NT2/D1 (cell line): ENCODE measurements at regions not wholly inside any gene's neighbourhood (a gene's known extent, or its start where the extent isn't known, plus 50 kb on each side); places are given as distances from the start of the nearest gene placed in this dataset.

Source experiments
- DNase-seq: peaks from one replicate; pipeline ENCODE4 v3.0.0-alpha.2; 2011; ENCODE audit warnings: low read depth, low spot score
- H3K27me3 ChIP-seq: 2 replicates; pipeline ENCODE4 v1.6.0; 2011; ENCODE audit warnings: mild to moderate bottlenecking; ENCODE audit not compliant: insufficient read length, insufficient read depth
- H3K36me3 ChIP-seq: 2 replicates; pipeline ENCODE4 v1.6.1; 2011; ENCODE audit warnings: mild to moderate bottlenecking, low read length, mixed read lengths; ENCODE audit not compliant: insufficient read depth, insufficient read length
- H3K4me1 ChIP-seq: 2 replicates; pipeline ENCODE4 v1.5.1; 2011; ENCODE audit not compliant: insufficient read depth, insufficient read length
- H3K4me3 ChIP-seq: 2 replicates; pipeline ENCODE4 v1.5.1; 2011; ENCODE audit warnings: low read depth; ENCODE audit not compliant: insufficient read length
- H3K9ac ChIP-seq: 2 replicates; pipeline ENCODE4 v1.6.0; 2011; ENCODE audit warnings: low read depth; ENCODE audit not compliant: insufficient read length
- H3K9me3 ChIP-seq: 2 replicates; pipeline ENCODE4 v1.5.1; 2011; ENCODE audit warnings: mild to moderate bottlenecking, low read length; ENCODE audit not compliant: insufficient read depth
- SUZ12 ChIP-seq: IDR thresholded peaks from 2 replicates; pipeline ENCODE4 v1.6.1; 2011; ENCODE audit not compliant: insufficient read length, insufficient read depth; ENCODE audit errors: extremely low read depth
- YY1 ChIP-seq: IDR thresholded peaks from 2 replicates; pipeline ENCODE4 v1.6.1; 2011; ENCODE audit not compliant: insufficient read length, insufficient read depth
- ZNF274 ChIP-seq: IDR thresholded peaks from 2 replicates; pipeline ENCODE4 v1.6.1; 2011; ENCODE audit warnings: mild to moderate bottlenecking, low read depth, low read length

DNA sequence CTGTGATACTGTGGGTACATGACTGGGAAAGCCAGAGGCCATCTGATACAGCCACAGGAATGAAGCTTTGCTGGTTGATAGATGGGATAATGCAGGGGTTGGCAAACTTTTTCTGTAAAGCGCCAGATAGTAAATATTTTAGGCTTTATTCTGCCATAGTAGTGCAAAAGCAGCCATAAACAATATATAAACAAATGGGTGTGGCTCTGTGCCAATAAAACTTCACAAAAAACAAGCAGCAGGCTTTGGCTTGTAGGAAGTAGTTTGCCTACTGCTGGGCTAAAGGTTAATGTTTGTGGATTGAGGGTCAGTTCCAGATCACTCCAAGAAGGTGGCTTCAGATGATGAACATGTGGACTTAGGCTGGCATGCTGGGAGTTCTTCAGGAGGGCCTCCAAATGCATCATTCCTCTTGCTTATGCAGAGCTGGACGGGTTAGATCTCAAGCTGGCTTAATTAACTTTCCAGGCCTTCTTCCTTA, 305.7 kb downstream of the RPLP1 start:
- H3K36me3 ChIP-seq, result no peaks in the 10 kb centered on the region
- H3K27me3 ChIP-seq, result no peaks in the 10 kb centered on the region
- peaks cover 6% of the 10 kb centered on the region; the same call in 1 of the 2 replicates for H3K9me3 ChIP-seq
- DNase-seq, result no peak
- H3K4me3 ChIP-seq, result no peak overlapping the region
- TF ChIP-seq ZNF274 (no peak), YY1 (no peak), SUZ12 (no peak)
- H3K4me1 ChIP-seq, result no peaks in the 10 kb centered on the region
- H3K9ac ChIP-seq, result no peak overlapping the region

DNA sequence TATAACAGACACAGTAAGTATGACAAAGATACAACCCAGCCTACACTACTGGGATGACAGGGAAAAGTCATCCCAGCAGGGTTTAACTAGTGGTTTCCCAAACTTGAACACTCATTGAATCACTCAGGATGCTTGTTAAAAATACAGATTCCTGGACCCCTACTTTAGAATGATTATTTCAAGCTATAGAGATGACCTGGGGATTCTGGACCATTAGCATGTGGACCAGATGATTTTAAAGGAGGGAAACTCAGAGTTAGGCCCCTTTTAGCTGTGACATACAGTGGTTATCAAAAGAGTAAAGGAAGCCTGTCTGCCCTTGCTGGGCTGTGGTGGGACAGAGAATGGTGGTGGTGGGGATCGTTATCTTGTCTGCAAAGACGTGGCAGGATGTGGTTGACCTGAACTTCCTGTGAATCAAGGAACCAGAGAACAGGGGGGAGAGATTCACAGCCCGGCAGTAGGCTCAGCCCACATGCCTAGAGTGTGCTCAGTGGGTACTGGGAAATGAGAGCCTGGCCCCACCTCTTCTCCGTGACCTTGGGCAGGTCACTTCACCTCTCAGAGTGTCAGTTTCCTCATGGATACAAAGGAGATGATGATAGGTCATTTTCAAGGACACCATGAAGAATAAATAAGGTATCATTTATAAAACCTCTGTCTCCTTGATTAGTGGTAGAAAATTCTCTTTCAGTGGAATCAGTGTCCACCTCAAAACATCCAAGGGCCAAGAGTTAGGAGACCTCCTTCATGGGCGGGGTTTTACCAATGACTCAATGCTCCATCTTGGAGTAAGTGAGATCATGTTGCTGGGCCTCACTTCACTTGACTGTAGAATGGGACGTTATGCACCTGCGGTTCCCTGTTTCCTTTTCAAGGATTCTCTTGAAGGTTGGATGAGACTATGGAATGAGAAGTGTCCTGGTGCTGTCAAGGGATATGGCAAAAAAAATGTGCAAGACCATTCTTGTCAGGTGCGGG, 306.5 kb downstream of the RPLP1 start:
- Histone ChIP-seq H3K9ac (no peak overlapping the region), H3K4me1 (no peaks in the 10 kb centered on the region), H3K27me3 (no peaks in the 10 kb centered on the region), H3K36me3 (no peaks in the 10 kb centered on the region), H3K4me3 (no peak overlapping the region), H3K9me3 (no peaks in the 10 kb centered on the region)
- DNase-seq, result no peak
- no peak for TF ChIP-seq SUZ12

DNA sequence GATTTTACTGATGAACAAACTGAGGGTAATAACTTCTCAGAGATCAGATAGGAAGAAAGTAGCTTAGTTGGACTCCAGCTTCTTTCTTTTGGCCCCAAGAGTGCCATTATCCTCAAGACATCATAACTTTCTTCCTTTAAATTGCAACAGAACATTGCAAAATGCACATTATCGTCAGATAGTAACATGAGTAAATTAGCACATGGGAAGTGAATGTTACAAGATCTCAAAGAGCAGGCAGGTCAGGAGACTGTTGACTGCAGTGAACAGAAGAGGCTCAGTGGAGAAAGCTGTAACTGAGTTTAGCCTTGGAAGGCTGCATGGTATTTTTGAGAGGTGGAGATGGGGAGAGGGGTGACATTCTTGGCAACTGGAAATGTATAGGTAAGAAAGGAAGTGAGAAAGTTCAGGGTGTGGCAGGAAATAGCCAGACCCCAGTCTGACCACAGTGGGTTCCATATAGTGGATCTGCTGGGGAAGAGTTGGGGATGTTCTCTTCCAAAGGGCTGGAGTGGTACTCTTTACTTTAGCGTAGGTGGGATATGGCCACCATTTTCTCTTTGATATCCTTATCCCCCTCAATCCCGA, 307.7 kb downstream of the RPLP1 start:
- TF ChIP-seq SUZ12 (no peak), ZNF274 (no peak), YY1 (no peak)
- Histone ChIP-seq H3K27me3 (no peaks in the 10 kb centered on the region), H3K9ac (no peak overlapping the region), H3K4me3 (no peak overlapping the region), H3K36me3 (no peaks in the 10 kb centered on the region), H3K4me1 (no peaks in the 10 kb centered on the region), H3K9me3 (no peaks in the 10 kb centered on the region)
- no peak for DNase-seq

DNA sequence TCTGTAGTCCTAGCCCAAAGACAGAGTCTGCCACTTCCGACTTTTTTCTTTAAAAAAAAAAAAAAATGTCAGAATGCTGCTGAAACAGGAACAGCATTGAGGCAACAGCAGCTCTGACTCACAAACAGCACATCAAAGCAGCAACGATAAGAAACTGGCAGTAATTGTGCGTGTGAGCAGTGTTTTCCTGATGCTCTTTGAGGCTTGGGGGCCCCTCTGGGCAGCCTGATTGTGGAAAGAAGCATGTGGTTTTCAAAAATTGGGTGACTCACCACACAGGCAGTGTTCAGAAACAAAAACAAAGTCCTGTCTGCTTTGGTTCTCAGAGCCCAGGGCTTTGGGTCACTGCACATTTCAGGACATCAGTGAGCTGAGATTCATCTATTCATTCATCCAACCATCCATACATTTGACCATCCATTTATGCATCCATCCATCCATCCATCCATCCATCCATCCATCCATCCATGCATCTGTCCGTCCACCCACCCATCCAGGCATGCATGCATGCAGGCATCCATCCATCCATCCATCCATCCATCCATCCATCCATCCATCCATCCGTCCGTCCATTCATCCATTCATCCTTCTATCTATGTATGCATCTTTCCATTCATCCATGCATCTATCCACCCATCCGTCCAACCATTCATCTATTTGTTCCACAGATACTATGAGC, 308.4 kb downstream of the RPLP1 start:
- Histone ChIP-seq H3K27me3 (no peaks in the 10 kb centered on the region), H3K4me1 (no peaks in the 10 kb centered on the region), H3K9ac (no peak overlapping the region), H3K4me3 (no peak overlapping the region), H3K9me3 (no peaks in the 10 kb centered on the region), H3K36me3 (no peaks in the 10 kb centered on the region)
- TF ChIP-seq SUZ12 (no peak), ZNF274 (no peak), YY1 (no peak)
- DNase-seq, result no peak

- no peak for DNase-seq
- Histone ChIP-seq H3K4me3 (no peak overlapping the region), H3K36me3 (no peaks in the 10 kb centered on the region), H3K27me3 (no peaks in the 10 kb centered on the region), H3K4me1 (no peaks in the 10 kb centered on the region), H3K9ac (no peak overlapping the region), H3K9me3 (no peaks in the 10 kb centered on the region)
- TF ChIP-seq ZNF274, result no peak
- no peak for TF ChIP-seq YY1
- TF ChIP-seq SUZ12, result no peak
These were observed 309.9 kb downstream of the RPLP1 start for GRCh38 chr15:69762373-69763148.

DNA sequence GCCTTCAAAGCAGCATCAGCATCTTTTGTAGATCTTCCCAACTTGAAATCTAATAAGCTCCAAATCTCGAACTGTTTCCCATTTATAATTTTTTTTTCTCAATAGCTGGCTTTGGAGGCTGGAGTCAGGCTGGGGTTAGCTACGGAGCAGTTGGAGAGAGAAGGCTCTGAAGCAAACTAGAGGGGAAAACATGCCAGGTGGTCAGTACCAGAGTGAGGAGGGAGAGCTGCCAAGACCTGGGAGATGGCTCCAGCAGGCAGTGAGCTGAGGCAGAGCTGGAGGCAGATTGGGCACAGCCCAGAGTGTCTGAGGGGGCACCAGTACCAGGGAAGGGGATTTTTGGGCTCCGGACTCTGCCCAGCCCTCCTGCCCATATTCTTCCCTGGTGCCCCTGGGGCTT, 311.2 kb downstream of the RPLP1 start:
- Histone ChIP-seq H3K4me1 (no peaks in the 10 kb centered on the region), H3K4me3 (no peak overlapping the region), H3K9me3 (no peaks in the 10 kb centered on the region), H3K27me3 (no peaks in the 10 kb centered on the region), H3K36me3 (no peaks in the 10 kb centered on the region), H3K9ac (no peak overlapping the region)
- no peak for DNase-seq
- TF ChIP-seq ZNF274 (no peak), SUZ12 (no peak), YY1 (no peak)
